ENCODE measurements at regions not wholly inside any gene's neighbourhood (a gene's known extent, or its start where the extent isn't known, plus 50 kb on each side); places are given as distances from the start of the nearest gene placed in this dataset.

DNA sequence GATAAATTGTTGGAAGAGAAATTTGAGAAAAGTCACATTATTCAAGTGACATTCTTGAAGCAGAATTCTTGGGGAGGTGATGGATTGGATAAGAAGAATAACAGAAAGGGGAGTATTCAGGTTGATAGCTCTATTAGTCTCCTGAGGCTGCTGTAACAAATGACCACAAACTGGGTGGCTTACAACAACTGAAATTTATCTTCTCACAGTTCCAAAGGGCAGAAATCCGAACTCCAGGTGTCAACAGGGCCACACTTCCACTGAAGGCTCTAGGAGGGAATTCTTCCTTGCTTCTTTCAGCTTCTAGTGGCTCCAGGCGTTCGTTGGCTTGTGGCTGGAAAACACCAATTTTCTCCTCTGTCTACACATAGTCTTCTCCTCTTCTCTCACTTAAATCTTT, 99.8 kb downstream of the TES start:
- Histone ChIP-seq H3K27ac (no peak overlapping the region), H3K4me3 (ENCODE audit: low read depth, low read length) (no peak overlapping the region), H3K36me3 (replicated peaks) (peaks cover 7% of the 10 kb centered on the region), H3K27me3 (replicated peaks) (no peaks in the 10 kb centered on the region)
- TF ChIP-seq, protein P1, sequence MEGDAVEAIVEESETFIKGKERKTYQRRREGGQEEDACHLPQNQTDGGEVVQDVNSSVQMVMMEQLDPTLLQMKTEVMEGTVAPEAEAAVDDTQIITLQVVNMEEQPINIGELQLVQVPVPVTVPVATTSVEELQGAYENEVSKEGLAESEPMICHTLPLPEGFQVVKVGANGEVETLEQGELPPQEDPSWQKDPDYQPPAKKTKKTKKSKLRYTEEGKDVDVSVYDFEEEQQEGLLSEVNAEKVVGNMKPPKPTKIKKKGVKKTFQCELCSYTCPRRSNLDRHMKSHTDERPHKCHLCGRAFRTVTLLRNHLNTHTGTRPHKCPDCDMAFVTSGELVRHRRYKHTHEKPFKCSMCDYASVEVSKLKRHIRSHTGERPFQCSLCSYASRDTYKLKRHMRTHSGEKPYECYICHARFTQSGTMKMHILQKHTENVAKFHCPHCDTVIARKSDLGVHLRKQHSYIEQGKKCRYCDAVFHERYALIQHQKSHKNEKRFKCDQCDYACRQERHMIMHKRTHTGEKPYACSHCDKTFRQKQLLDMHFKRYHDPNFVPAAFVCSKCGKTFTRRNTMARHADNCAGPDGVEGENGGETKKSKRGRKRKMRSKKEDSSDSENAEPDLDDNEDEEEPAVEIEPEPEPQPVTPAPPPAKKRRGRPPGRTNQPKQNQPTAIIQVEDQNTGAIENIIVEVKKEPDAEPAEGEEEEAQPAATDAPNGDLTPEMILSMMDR (IDR thresholded peaks at IDR 0.05; ENCODE audit: low read depth, low read length, missing control alignments) = no peak
- no peak for DNase-seq
- in situ Hi-C loops (cut with HindIII; ENCODE audit: low pct_ligation_motif_present, low sequenced_read_pairs) = no loop called here

- Histone ChIP-seq H3K4me3 (ENCODE audit: low read depth, low read length) (no peak overlapping the region), H3K27ac (no peak overlapping the region), H3K27me3 (replicated peaks) (no peaks in the 10 kb centered on the region), H3K36me3 (replicated peaks) (peaks cover 7% of the 10 kb centered on the region)
- in situ Hi-C loops (cut with HindIII; ENCODE audit: low pct_ligation_motif_present, low sequenced_read_pairs) = no loop called here
- TF ChIP-seq, protein P1 (IDR thresholded peaks at IDR 0.05; ENCODE audit: low read depth, low read length, missing control alignments) = no peak
- DNase-seq = no peak
Measured at GRCh38 chr7:116311259-116311658, 100.9 kb downstream of the TES start.

DNA sequence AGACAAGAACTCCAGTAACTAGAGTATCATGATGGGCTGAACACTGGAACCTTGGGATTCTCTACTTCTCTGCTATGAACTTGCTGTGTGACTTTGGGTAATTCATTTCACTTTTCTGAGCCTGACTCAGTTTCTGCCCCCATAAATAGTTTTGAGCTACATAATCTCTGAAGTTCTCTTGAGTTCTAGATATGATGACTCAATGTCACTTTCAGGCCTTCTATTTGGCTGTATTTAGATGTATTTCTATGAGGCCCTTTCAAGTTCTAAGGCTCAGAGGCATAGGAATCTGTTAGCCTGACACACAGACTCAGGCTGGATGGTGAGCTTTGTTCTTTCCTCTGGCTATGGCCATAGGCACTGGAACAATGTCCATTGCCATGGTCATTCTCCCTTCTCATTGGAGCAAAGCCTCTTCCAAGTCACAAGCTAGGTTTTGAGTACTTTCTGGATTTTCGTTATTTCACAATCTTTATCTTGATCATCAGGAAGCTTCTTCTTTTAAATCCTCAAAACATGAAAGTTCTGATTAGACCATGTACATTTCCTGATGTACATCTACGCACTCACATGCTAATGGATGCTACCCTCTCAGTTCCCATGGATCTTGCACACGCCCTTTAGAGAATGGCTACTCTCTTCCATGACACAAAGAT, 101.6 kb downstream of the TES start:
- TF ChIP-seq, protein P1 (IDR thresholded peaks at IDR 0.05; ENCODE audit: low read depth, low read length, missing control alignments) = no peak
- Histone ChIP-seq H3K4me3 (ENCODE audit: low read depth, low read length) (no peak overlapping the region), H3K27me3 (replicated peaks) (no peaks in the 10 kb centered on the region), H3K36me3 (replicated peaks) (peaks cover 7% of the 10 kb centered on the region), H3K27ac (no peak overlapping the region)
- in situ Hi-C loops (cut with HindIII; ENCODE audit: low pct_ligation_motif_present, low sequenced_read_pairs) = no loop called here
- DNase-seq = no peak

GRCh38 chr7:116315293-116315692, 105.0 kb downstream of the TES start:
- in situ Hi-C loops (cut with HindIII; ENCODE audit: low pct_ligation_motif_present, low sequenced_read_pairs) = no loop called here
- Histone ChIP-seq H3K27ac (peak overlapping the region; percentile 89), H3K4me3 (ENCODE audit: low read depth, low read length) (no peak overlapping the region), H3K36me3 (replicated peaks) (no peaks in the 10 kb centered on the region), H3K27me3 (replicated peaks) (no peaks in the 10 kb centered on the region)
- DNase-seq = peak; percentile 82
- TF ChIP-seq, protein P1 (IDR thresholded peaks at IDR 0.05; ENCODE audit: low read depth, low read length, missing control alignments) = no peak

DNA sequence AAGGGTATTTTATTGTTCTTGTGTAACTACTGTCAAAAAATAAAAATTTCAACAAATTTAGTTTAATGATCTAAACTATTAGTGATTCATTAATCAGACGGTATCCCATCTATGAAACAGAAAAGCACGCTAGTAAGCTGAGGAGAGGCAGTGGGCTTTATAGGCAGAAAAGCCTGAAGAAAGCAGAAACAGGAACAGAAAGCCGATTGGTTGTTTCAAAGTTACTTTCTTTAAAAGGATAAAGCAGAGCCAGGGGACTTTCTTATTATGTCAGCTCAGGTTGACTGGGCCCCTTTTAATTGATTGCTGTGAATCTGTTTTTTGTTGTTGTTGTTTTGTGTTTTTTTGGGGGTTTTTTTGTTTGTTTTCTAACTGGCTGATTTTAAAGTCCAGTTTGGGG, 105.5 kb downstream of the TES start:
- H3K27me3 ChIP-seq (replicated peaks) = no peaks in the 10 kb centered on the region
- in situ Hi-C loops (cut with HindIII; ENCODE audit: low pct_ligation_motif_present, low sequenced_read_pairs) = no loop called here
- no peak for DNase-seq
- no peak overlapping the region for H3K4me3 ChIP-seq (ENCODE audit: low read depth, low read length)
- peak overlapping the region; percentile 89 for H3K27ac ChIP-seq
- TF ChIP-seq, protein P1 (IDR thresholded peaks at IDR 0.05; ENCODE audit: low read depth, low read length, missing control alignments) = no peak
- no peaks in the 10 kb centered on the region for H3K36me3 ChIP-seq (replicated peaks)
